LNCaP clone FGC (cell line): ENCODE measurements at regions not wholly inside any gene's neighbourhood (a gene's known extent, or its start where the extent isn't known, plus 50 kb on each side); places are given as distances from the start of the nearest gene placed in this dataset.
A peak's percentile ranks its signal among the peaks of the same experiment; 100 is the strongest.

Experiments used
- DNase-seq: peaks from one replicate; pipeline ENCODE4 v3.0.0-alpha.2; 2011; ENCODE audit warnings: low read depth
- H3K4me3 ChIP-seq: 2 replicates; pipeline ENCODE4 v1.5.1; 2011; ENCODE audit warnings: mild to moderate bottlenecking, low read depth, low read length, control low read depth
- CTCF ChIP-seq: IDR thresholded peaks from 2 replicates; pipeline ENCODE4 v1.5.1; 2012; ENCODE audit warnings: mild to moderate bottlenecking; ENCODE audit not compliant: control insufficient read depth, insufficient read depth; ENCODE audit errors: extremely low read depth

GRCh38 chr5:82367930-82368329, 89.8 kb upstream of the RPS23 start:
- no peak overlapping the region for H3K4me3 ChIP-seq
- DNase-seq, result no peak
- TF ChIP-seq CTCF, result no peak

- no peak for TF ChIP-seq CTCF
- no peak overlapping the region for H3K4me3 ChIP-seq
- DNase-seq, result no peak
Observed at GRCh38 chr5:82365744-82366228, 87.6 kb upstream of the RPS23 start.

DNA sequence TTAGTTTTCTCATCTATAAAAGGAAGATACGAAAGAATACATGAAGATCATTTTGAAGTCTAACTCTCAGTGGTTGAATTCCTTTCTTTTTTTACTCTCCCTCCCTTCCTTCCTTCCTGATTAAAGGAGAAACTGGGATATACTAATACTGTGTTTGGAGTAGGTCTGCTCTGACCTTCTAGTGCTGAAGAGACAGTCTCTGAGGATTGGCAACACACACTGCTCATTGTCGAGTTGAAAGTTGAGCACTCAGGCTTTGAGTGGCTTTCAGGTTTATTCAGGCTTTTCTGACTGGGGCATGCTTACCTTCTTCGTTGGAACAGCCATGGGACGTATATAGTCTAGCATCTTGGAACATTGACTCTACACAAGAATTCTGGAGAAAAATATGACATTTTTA, 86.9 kb upstream of the RPS23 start:
- no peak for DNase-seq
- no peak overlapping the region for H3K4me3 ChIP-seq
- TF ChIP-seq CTCF, result no peak

GRCh38 chr5:82364497-82364896, 86.3 kb upstream of the RPS23 start:
- no peak overlapping the region for H3K4me3 ChIP-seq
- DNase-seq, result no peak
- peak; percentile 57 for TF ChIP-seq CTCF

- no peak overlapping the region for H3K4me3 ChIP-seq
- DNase-seq, result no peak
- no peak for TF ChIP-seq CTCF
Observed at GRCh38 chr5:82363524-82363923, 85.4 kb upstream of the RPS23 start.

GRCh38 chr5:82362636-82363035, 84.5 kb upstream of the RPS23 start:
- TF ChIP-seq CTCF, result no peak
- DNase-seq, result no peak
- H3K4me3 ChIP-seq, result no peak overlapping the region

GRCh38 chr5:82360022-82360421, 81.9 kb upstream of the RPS23 start:
- H3K4me3 ChIP-seq, result no peak overlapping the region
- TF ChIP-seq CTCF, result no peak
- no peak for DNase-seq
